ENCODE measurements at regions not wholly inside any gene's neighbourhood (a gene's known extent, or its start where the extent isn't known, plus 50 kb on each side); places are given as distances from the start of the nearest gene placed in this dataset.

- POLR2A ChIA-PET, result no interaction called here
- CTCF ChIA-PET, result interaction anchor here (0.6 to 1.5 kb wide), 4 partner anchors 15 to 383 kb away, joined by 3 read pairs; no protein-coding TSS in a partner anchor
- DNase-seq (ENCODE audit: extremely low spot score), result no peak
- TF ChIP-seq CTCF (IDR thresholded peaks at IDR 0.05; ENCODE audit: control extremely low read depth, extremely low read depth, low read depth, missing control alignments), result no peak
These were observed 264.6 kb upstream of the TLE3 start for GRCh38 chr15:70362350-70362749.

- POLR2A ChIA-PET, result no interaction called here
- no peak for TF ChIP-seq CTCF (IDR thresholded peaks at IDR 0.05; ENCODE audit: control extremely low read depth, extremely low read depth, low read depth, missing control alignments)
- no peak for DNase-seq (ENCODE audit: extremely low spot score)
- CTCF ChIA-PET, result interaction anchor here (1.5 kb wide), 1 partner anchor 382 kb away, joined by 3 read pairs; no protein-coding TSS in a partner anchor
These were observed 264.2 kb upstream of the TLE3 start for GRCh38 chr15:70361891-70362290.

GRCh38 chr15:70361106-70361505, 263.4 kb upstream of the TLE3 start:
- no peak for DNase-seq (ENCODE audit: extremely low spot score)
- POLR2A ChIA-PET, result no interaction called here
- CTCF ChIA-PET, result no interaction called here
- no peak for TF ChIP-seq CTCF (IDR thresholded peaks at IDR 0.05; ENCODE audit: control extremely low read depth, extremely low read depth, low read depth, missing control alignments)

- ChIA-PET CTCF (no interaction called here), POLR2A (interaction anchor here (0.5 kb wide), 1 partner anchor 907 kb away, joined by 3 read pairs; no protein-coding TSS in a partner anchor)
- no peak for DNase-seq (ENCODE audit: extremely low spot score)
- TF ChIP-seq CTCF (IDR thresholded peaks at IDR 0.05; ENCODE audit: control extremely low read depth, extremely low read depth, low read depth, missing control alignments), result no peak
These were observed 261.3 kb upstream of the TLE3 start for GRCh38 chr15:70358871-70359647.

- DNase-seq (ENCODE audit: extremely low spot score), result no peak
- ChIA-PET POLR2A (interaction anchor here (0.5 kb wide), 1 partner anchor 906 kb away, joined by 3 read pairs; no protein-coding TSS in a partner anchor), CTCF (no interaction called here)
- no peak for TF ChIP-seq CTCF (IDR thresholded peaks at IDR 0.05; ENCODE audit: control extremely low read depth, extremely low read depth, low read depth, missing control alignments)
These were observed 260.5 kb upstream of the TLE3 start for GRCh38 chr15:70358011-70358819.

- TF ChIP-seq CTCF (IDR thresholded peaks at IDR 0.05; ENCODE audit: control extremely low read depth, extremely low read depth, low read depth, missing control alignments), result no peak
- no peak for DNase-seq (ENCODE audit: extremely low spot score)
- ChIA-PET CTCF (no interaction called here), POLR2A (no interaction called here)
These were observed 259.7 kb upstream of the TLE3 start for GRCh38 chr15:70357453-70357852.

All from GM10248 (cell line).